Cardiac muscle cell (in vitro differentiated cells and primary cell): ENCODE measurements at regions not wholly inside any gene's neighbourhood (a gene's known extent, or its start where the extent isn't known, plus 50 kb on each side); places are given as distances from the start of the nearest gene placed in this dataset.

Experiments
- DNase-seq, 2 donors: peaks; one replicate each; pipeline versions ENCODE4 v3.0.0 to v3.0.0-alpha.2; 2010 to 2017; ENCODE audit warnings: low read depth in 1 of 2, low spot score in 1 of 2
- H3K27ac ChIP-seq: fragments of 200-600 bp; sonication (generic); 2 replicates; pipeline ENCODE4 v1.5.1; 2016
- H3K27me3 ChIP-seq: fragments of 200-600 bp; sonication (generic); 2 replicates; pipeline ENCODE4 v1.6.0; 2016; ENCODE audit warnings: control low read depth
- H3K36me3 ChIP-seq: fragments of 200-600 bp; sonication (generic); 2 replicates; pipeline ENCODE4 v1.5.1; 2016; ENCODE audit warnings: control low read depth
- H3K4me1 ChIP-seq: fragments of 200-600 bp; sonication (generic); 2 replicates; pipeline ENCODE4 v1.8.1; 2017; ENCODE audit warnings: low read depth, mild to moderate bottlenecking, mixed run types
- H3K4me3 ChIP-seq: fragments of 200-600 bp; sonication (generic); 2 replicates; pipeline ENCODE4 v1.5.1; 2016; ENCODE audit warnings: mild to moderate bottlenecking
- H3K9me3 ChIP-seq: fragments of 200-600 bp; sonication (generic); 2 replicates; pipeline ENCODE4 v1.5.1; 2017; ENCODE audit warnings: low read depth, mild to moderate bottlenecking, control low read depth
- CTCF ChIP-seq: IDR thresholded peaks from 2 replicates; pipeline ENCODE4 v1.5.1; 2012; ENCODE audit warnings: low read depth, mild to moderate bottlenecking, low read length

DNA sequence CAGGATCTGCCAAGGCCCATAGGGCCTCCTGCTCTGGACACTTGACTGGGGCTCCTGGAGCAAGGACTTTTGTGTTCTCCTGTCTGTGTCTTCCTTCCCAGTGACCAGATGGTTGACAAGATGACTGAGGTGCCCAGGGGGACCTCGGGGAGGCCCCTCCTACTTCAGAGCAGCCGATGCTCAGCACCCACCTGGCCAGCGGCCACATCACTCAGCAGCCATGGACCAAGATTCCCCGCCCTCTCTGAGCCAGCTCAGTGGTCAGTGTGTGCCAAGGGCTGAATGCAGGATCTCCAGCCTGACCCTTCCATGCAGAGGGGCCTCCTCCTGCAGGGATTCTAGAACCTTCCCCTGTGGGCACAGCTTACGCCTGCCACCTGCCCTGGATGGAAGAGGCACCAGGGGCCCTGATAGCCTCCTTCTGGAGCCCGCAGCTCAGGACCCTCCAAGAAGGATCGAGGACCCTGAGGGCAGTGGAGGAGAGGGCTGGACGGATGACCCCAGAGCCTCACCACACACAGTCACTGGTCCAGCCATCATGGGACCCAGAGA lies 87.4 kb upstream of the GPC1 start:
- DNase-seq: no peak
- no peaks in the 10 kb centered on the region for H3K9me3 ChIP-seq
- TF ChIP-seq CTCF: no peak
- H3K36me3 ChIP-seq: no peaks in the 10 kb centered on the region
- H3K4me3 ChIP-seq: no peak overlapping the region
- no peaks in the 10 kb centered on the region for H3K4me1 ChIP-seq
- H3K27me3 ChIP-seq: no peaks in the 10 kb centered on the region
- H3K27ac ChIP-seq: no peak overlapping the region

DNA sequence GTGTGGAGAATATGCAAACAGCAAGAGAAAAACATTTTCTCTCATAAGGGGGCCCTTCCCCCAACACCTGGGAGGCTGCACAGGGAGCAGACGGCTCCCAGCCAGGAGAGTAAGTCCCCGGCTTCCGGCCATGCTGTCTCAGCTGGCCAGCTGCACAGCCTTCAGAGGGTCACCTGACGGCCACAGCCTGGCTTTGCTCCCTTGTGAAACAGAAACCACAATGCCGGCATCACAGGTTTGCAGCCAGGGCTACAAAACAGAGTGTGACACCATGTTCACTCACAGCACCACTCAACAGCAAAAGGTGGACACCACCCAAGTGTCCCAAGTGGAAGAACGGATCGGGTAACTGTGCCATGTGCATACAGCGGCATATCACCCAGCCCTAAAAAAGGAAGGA lies 86.9 kb upstream of the GPC1 start:
- H3K27me3 ChIP-seq: no peaks in the 10 kb centered on the region

DNA sequence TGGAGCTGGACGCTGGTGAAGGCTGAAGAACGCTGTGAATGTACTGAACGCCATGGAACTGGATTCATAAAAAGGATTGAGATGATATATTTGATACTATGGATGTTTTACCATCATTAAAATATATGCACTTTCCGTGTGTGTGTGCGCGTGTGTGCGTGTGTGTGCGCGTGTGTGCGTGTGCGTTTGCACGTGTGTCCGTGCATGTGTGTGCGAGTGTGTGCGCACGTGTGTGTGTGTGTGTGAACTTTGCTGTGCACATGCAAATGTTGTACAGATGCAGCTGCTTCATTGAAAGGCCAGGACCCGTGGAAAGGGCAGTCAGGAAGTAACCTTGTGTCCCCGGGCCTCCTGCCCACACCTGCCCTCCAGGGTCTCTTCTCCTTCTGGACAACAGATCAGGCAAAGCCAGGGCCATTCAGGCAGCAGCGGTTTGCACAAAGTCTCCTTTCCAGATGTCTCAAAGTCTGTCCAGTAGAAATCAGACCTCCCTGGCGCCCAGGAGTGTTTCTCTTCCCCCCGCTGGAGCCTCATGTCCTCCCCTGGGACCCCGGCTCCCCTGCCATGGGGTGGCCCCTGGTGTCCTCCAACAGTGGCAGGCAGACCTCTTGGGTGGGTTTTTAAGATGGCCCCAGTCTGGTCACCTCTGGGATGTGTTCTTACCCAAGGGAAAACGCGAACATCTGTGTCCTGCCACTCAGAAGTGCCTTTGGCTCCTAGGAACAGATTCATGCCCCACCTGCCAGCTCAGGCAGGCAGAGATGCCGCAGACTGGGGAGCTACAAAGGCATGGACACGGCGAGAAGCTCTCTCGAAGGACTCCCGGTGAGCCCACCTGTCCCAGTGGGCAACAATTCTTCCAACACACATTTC lies 86.1 kb upstream of the GPC1 start:
- no peaks in the 10 kb centered on the region for H3K4me1 ChIP-seq
- no peaks in the 10 kb centered on the region for H3K27me3 ChIP-seq
- H3K4me3 ChIP-seq: no peak overlapping the region
- no peak for TF ChIP-seq CTCF
- no peak for DNase-seq
- no peaks in the 10 kb centered on the region for H3K9me3 ChIP-seq
- no peaks in the 10 kb centered on the region for H3K36me3 ChIP-seq
- no peak overlapping the region for H3K27ac ChIP-seq

More for the DNA sequence above, 86.9 kb upstream of the GPC1 start:
- H3K4me3 ChIP-seq: no peak overlapping the region
- no peak for DNase-seq
- no peak overlapping the region for H3K27ac ChIP-seq
- H3K4me1 ChIP-seq: no peaks in the 10 kb centered on the region
- no peaks in the 10 kb centered on the region for H3K36me3 ChIP-seq
- H3K9me3 ChIP-seq: no peaks in the 10 kb centered on the region
- no peak for TF ChIP-seq CTCF

GRCh38 chr2:240350006-240350355 lies 85.5 kb upstream of the GPC1 start:
- no peak overlapping the region for H3K27ac ChIP-seq
- no peak for TF ChIP-seq CTCF

GRCh38 chr2:240350696-240351087 lies 84.8 kb upstream of the GPC1 start:
- Histone ChIP-seq H3K36me3 (no peaks in the 10 kb centered on the region), H3K4me3 (no peak overlapping the region), H3K9me3 (no peaks in the 10 kb centered on the region), H3K27me3 (no peaks in the 10 kb centered on the region), H3K27ac (no peak overlapping the region), H3K4me1 (no peaks in the 10 kb centered on the region)
- no peak for TF ChIP-seq CTCF
- DNase-seq: no peak

More at GRCh38 chr2:240350006-240350355, 85.5 kb upstream of the GPC1 start:
- Histone ChIP-seq H3K9me3 (no peaks in the 10 kb centered on the region), H3K36me3 (no peaks in the 10 kb centered on the region), H3K4me1 (no peaks in the 10 kb centered on the region), H3K4me3 (no peak overlapping the region), H3K27me3 (no peaks in the 10 kb centered on the region)
- DNase-seq: no peak
